ENCODE measurements at regions not wholly inside any gene's neighbourhood (a gene's known extent, or its start where the extent isn't known, plus 50 kb on each side); places are given as distances from the start of the nearest gene placed in this dataset.
A peak's percentile ranks its signal among the peaks of the same experiment; 100 is the strongest.

DNA sequence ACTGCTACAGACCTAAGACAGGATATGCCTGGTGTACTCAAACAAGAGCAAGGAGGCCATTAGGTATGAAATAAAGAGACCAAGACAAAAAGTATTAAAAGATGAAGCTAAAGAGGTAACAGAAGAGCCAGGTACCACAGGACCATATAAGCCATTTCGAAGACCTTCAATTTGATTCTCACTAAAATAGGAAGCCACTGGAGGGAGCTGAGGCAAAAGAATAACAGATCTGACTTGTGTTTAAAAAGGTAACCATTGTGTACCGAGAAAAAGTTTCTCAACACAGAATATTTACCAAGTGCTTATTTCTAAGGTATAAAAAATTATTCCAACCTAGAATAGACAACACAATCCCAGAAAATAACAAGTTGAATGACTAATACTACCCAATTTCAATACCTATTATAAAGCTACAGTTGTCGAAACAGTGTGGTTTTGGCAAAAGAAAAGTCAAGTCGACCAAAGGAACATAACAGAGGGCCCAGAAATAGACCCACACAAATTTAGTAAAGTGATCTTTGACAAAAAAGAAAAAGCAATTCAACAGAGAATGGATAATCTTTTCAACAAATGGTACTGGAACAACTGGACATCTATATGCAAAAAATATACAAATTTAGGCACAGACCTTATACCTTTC, 125.3 kb upstream of the DST start:
- Histone ChIP-seq H3K79me2 (ENCODE audit: insufficient read depth, low read length) (peaks cover 92% of the 10 kb centered on the region), H3K27ac (ENCODE audit: low read depth, low read length) (no peak overlapping the region), H3K36me3 (ENCODE audit: control insufficient read depth in 1 of 2, insufficient read depth in 2 of 2, low read length in 2 of 2) (no peaks in the 10 kb centered on the region), H3K4me1 (ENCODE audit: control insufficient read depth in 1 of 2, insufficient read depth in 2 of 2, low read length in 2 of 2) (peaks cover 58 to 63% of the 10 kb centered on the region in 2 experiments), H2AFZ (ENCODE audit: low read depth, low read length, poor library complexity, severe bottlenecking) (no peak overlapping the region), H3K27me3 (ENCODE audit: insufficient read depth, low read length) (no peaks in the 10 kb centered on the region), H3K4me3 (replicated peaks in 1 of 2; ENCODE audit: low read depth in 1 of 2, low read length in 2 of 2) (no peak overlapping the region), H3K4me2 (ENCODE audit: low read length) (no peak overlapping the region), H3K9me2 (ENCODE audit: insufficient read depth) (no peaks in the 10 kb centered on the region), H3K9ac (ENCODE audit: low read length) (no peak overlapping the region), H3K9me3 (ENCODE audit: control insufficient read depth in 1 of 2, insufficient read depth in 1 of 2, low read depth in 1 of 2, low read length in 2 of 2) (no peaks in the 10 kb centered on the region), H4K20me1 (ENCODE audit: insufficient read depth) (0 out of 2 replicates have a peak, but pooled peaks cover 3% of the 10 kb centered on the region)
- TF ChIP-seq, protein P1, sequence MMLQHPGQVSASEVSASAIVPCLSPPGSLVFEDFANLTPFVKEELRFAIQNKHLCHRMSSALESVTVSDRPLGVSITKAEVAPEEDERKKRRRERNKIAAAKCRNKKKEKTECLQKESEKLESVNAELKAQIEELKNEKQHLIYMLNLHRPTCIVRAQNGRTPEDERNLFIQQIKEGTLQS (IDR thresholded peaks at IDR 0.05): no peak
- TF ChIP-seq, protein P2, sequence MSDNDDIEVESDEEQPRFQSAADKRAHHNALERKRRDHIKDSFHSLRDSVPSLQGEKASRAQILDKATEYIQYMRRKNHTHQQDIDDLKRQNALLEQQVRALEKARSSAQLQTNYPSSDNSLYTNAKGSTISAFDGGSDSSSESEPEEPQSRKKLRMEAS (IDR thresholded peaks at IDR 0.05): no peak
- TF ChIP-seq ZNF274 (IDR thresholded peaks at IDR 0.05; ENCODE audit: low read depth, low read length): no peak
- TF ChIP-seq, protein P3, sequence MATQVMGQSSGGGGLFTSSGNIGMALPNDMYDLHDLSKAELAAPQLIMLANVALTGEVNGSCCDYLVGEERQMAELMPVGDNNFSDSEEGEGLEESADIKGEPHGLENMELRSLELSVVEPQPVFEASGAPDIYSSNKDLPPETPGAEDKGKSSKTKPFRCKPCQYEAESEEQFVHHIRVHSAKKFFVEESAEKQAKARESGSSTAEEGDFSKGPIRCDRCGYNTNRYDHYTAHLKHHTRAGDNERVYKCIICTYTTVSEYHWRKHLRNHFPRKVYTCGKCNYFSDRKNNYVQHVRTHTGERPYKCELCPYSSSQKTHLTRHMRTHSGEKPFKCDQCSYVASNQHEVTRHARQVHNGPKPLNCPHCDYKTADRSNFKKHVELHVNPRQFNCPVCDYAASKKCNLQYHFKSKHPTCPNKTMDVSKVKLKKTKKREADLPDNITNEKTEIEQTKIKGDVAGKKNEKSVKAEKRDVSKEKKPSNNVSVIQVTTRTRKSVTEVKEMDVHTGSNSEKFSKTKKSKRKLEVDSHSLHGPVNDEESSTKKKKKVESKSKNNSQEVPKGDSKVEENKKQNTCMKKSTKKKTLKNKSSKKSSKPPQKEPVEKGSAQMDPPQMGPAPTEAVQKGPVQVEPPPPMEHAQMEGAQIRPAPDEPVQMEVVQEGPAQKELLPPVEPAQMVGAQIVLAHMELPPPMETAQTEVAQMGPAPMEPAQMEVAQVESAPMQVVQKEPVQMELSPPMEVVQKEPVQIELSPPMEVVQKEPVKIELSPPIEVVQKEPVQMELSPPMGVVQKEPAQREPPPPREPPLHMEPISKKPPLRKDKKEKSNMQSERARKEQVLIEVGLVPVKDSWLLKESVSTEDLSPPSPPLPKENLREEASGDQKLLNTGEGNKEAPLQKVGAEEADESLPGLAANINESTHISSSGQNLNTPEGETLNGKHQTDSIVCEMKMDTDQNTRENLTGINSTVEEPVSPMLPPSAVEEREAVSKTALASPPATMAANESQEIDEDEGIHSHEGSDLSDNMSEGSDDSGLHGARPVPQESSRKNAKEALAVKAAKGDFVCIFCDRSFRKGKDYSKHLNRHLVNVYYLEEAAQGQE (IDR thresholded peaks at IDR 0.05; ENCODE audit: low read depth): no peak
- TF ChIP-seq JUND (IDR thresholded peaks at IDR 0.05): no peak
- TF ChIP-seq CEBPB (IDR thresholded peaks at IDR 0.05; ENCODE audit: low read depth): no peak
- TF ChIP-seq, protein P4, sequence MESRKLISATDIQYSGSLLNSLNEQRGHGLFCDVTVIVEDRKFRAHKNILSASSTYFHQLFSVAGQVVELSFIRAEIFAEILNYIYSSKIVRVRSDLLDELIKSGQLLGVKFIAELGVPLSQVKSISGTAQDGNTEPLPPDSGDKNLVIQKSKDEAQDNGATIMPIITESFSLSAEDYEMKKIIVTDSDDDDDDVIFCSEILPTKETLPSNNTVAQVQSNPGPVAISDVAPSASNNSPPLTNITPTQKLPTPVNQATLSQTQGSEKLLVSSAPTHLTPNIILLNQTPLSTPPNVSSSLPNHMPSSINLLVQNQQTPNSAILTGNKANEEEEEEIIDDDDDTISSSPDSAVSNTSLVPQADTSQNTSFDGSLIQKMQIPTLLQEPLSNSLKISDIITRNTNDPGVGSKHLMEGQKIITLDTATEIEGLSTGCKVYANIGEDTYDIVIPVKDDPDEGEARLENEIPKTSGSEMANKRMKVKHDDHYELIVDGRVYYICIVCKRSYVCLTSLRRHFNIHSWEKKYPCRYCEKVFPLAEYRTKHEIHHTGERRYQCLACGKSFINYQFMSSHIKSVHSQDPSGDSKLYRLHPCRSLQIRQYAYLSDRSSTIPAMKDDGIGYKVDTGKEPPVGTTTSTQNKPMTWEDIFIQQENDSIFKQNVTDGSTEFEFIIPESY (IDR thresholded peaks at IDR 0.05; ENCODE audit: extremely low read depth, insufficient replicate concordance, low read length): no peak
- no peak for TF ChIP-seq SRF (IDR thresholded peaks at IDR 0.05; ENCODE audit: low read depth)
- TF ChIP-seq, protein P5, sequence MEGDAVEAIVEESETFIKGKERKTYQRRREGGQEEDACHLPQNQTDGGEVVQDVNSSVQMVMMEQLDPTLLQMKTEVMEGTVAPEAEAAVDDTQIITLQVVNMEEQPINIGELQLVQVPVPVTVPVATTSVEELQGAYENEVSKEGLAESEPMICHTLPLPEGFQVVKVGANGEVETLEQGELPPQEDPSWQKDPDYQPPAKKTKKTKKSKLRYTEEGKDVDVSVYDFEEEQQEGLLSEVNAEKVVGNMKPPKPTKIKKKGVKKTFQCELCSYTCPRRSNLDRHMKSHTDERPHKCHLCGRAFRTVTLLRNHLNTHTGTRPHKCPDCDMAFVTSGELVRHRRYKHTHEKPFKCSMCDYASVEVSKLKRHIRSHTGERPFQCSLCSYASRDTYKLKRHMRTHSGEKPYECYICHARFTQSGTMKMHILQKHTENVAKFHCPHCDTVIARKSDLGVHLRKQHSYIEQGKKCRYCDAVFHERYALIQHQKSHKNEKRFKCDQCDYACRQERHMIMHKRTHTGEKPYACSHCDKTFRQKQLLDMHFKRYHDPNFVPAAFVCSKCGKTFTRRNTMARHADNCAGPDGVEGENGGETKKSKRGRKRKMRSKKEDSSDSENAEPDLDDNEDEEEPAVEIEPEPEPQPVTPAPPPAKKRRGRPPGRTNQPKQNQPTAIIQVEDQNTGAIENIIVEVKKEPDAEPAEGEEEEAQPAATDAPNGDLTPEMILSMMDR (IDR thresholded peaks at IDR 0.05 in 2 of 3, conservative IDR thresholded peaks at IDR 0.05 in 1 of 3; ENCODE audit: borderline replicate concordance in 1 of 3, insufficient read depth in 1 of 3, low read depth in 2 of 3, low read length in 2 of 3): peak in 1 of 3 experiments; percentile 11; a peak in 1 of 6 replicates
- TF ChIP-seq RAD21 (IDR thresholded peaks at IDR 0.05; ENCODE audit: low read depth): peak; percentile 28; the same call in 1 of the 2 replicates
- DNase-seq (ENCODE audit: low read depth, low spot score) (no peak), ATAC-seq (no peak)
- intact Hi-C loops (cut with micrococcal nuclease): no loop called here
- RAD21 ChIA-PET (ENCODE audit: low non-redundant PET in 1 of 2, low total read pairs in 2 of 2, uncharacterized antibody in 2 of 2, unreplicated experiment in 2 of 2): no interaction called here
- no TSS peak for BruUV-seq (replicated peaks)
- POLR2A ChIA-PET: no interaction called here
- CTCF ChIA-PET: interaction anchor here (1.1 kb wide), 1 partner anchor 11 kb away, joined by 4 read pairs; no protein-coding TSS in a partner anchor
